ENCODE measurements at regions not wholly inside any gene's neighbourhood (a gene's known extent, or its start where the extent isn't known, plus 50 kb on each side); places are given as distances from the start of the nearest gene placed in this dataset.

DNA sequence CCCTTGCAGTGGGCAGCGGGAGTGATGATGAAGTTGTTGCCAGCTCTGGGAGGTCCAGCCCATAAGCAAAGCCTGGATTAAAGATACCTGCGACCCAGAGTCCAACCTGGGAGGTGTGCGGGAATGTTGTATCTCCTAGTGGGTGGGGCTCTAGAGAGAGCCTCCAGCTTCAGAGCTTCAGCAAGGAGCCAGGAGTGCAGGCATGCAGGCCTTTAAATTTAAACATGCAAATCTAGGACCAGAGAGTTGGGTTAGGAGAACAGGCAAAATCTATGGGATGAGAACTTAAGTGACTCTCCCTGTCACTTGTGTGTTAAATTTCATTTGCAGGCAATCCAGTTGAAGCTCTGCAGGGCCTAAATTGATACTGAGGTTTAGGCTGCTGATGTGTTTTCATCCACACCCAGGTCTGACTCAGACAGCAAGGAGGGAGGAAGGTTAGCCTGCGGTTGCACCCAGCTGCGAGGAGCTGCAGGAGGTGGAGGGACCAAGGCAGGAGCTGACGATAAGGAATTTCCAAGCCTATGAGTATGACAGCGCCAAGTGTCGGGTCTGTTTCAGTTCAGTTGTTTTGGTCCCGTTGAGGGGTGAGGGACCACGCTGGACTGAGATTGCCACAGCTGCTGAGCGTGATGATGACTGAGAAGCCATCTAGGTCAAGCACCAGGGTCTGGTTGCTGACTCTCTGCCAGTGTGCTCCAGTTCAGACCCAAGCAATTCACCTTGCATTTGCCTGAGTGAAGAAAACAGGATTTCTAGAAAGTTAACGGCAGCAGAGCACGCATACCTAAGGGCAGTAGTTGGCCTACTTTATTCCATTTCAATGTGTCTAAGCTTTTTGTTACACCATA is 243.0 kb downstream of the ICE1 start:
- no peak for DNase-seq

DNA sequence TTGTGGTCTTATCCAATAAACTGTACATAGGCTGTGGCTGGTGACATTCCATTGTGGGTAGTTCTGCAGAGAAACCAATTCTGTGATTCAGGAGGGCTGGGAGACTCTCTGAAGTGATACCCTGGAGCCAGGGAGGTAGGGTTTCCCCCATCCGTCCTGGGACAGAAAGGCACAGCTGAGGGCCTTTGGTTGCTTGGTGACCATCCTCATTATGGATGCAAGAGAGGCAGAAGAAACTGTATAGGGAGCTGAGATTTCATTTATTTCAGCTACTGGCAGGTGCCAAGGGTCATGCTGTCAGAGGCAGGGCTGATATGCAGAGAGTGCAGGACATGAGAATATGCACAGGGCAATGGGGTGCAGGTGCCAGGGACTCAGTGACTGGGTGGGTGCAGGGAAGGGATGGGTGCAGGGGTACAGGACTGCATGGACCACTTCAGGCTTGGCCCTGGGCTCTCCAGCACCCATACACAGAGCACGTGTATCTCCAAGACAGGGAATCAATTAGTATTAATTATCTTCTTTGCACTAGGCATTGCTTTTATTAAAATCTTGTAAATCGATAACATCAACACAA is 236.5 kb downstream of the ICE1 start:
- no peak for DNase-seq

DNA sequence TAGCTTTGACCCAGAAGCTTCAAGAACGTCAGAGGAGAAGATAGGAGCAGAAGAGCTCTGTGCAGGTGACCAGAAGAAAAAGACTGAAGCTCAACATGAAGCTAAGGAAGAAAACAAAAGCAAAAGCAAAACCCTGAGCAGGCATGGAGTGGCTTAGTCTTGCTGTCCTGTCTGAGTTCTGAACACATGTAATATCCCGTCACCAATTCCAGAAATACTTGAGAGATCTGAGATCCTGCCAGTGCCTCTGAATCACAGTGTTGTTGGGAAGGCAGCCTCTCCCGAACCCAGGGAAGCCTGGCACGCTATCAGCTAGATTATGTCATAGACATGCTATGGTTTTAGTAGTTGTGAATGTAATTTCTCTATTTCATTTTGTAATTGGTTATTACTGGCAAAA is 235.7 kb downstream of the ICE1 start:
- DNase-seq, result no peak

DNA sequence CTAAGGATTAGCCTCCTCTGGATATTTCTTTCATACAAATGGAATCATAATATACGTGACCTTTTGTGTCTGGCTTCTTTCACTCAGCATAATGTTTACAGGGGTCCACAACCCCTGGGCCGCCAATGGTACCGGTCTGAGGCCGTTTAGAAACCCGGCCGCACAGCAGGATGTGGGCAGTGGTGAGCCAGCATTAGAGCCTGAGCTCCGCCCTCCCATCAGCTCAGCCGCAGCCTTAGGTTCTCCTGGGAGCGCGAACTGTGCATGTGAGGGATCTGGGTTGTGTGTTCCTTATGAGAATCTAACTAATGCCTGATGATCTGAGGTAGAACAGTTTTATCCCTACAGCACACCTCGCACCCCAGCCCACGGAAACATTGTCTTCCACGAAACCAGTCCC is 229.7 kb downstream of the ICE1 start:
- no peak for DNase-seq

DNA sequence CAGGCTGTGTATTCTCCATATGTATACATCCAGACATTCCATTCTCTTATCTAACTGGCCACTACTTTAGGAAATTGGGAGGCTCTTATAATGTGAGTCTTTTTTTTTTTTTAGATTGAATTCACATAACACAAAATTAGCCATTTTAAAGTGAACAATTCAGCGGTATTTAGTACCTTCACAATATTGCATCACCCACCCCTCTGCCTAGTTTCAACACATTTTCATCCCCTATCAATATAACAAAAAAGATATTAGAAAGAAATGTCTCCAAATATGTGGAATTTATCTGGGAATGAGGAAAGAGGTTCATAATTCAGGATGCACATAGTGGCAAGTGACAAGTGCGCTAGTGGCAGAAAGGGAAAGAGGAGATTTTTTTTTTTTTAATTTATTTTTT is 228.5 kb downstream of the ICE1 start:
- DNase-seq, result no peak

DNA sequence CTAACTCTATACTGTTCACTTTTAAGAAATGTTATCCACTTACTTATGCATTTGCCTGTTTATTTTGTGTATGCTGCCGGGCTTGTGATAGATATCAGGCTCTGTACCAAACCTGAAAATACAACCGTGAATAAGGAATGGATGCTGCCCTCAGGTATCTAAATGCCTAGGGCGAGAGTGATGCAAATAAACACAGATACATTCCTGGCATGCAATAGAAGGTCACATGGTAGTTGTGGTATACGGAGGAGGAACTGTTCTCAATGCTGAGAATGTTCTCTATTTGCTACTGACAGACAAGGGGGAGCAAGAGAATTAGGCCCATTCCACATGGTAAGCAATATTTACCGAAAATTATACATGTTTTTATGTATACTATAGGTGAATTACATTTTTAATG is 227.8 kb downstream of the ICE1 start:
- DNase-seq, result no peak

- DNase-seq, result no peak
Measured at GRCh38 chr5:5649641-5650040, 227.2 kb downstream of the ICE1 start.

- no peak for DNase-seq
Measured at GRCh38 chr5:5648694-5649093, 226.2 kb downstream of the ICE1 start.

GRCh38 chr5:5645891-5646290 is 223.4 kb downstream of the ICE1 start:
- DNase-seq, result no peak

DNA sequence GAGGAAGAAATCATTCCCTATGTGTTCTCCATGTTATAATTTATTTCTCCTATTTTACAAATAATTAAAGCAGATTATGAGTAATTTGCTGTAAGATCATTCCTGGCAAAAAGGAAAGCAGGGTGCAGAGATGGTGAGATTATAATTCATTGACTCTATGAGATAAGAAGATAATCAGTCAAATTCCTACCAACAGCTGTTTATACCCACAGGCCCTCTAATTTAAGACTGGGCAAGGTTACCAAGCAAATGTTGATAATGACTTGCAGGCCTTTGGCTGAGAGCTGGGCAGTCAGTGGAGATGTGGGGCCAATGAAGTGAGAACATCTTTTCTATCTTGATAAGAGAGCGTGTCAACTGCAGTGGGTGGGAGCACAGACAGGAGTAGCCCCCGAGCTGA is 222.7 kb downstream of the ICE1 start:
- no peak for DNase-seq

DNA sequence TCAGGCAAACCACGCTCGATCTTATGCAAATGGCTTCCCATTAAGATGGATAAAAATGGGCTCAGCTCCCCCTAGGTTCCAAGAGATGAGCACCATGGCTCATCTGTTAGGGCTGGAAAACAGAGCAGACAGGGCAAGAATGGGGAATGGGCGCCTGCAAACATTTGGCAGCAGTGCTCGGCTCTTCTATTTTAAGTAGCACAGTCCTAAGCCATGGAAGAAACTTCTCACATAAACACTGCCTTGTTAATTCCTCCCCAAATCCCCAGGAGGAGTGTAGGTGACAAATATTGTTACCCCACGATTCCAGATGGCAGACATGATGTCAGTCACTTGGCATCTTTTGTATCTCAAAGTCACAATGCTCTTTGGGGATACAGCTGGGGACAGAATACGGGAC is 221.8 kb downstream of the ICE1 start:
- no peak for DNase-seq

- DNase-seq, result no peak
Measured at GRCh38 chr5:5643481-5643880, 221.0 kb downstream of the ICE1 start.

- no peak for DNase-seq
Measured at GRCh38 chr5:5638211-5638610, 215.7 kb downstream of the ICE1 start.

DNA sequence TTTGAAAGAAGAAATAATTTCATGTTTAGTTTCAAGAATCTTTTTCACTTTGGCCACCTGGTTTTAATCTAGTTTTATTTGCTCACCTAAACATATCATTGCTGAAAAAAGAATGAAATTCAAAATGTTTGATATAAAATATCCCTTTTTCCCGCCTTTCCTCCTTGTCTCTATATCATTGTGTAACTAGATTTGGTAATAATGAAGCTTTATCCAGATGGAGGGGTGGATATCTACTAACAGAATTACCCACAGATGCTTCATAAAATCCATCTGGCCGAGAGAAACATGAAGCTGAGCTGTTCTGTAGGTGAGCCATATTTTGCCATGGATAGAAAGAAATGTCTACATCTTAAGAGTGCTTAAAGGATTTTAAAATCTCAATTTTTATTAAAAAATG is 214.7 kb downstream of the ICE1 start:
- DNase-seq, result no peak

GRCh38 chr5:5634817-5635216 is 212.3 kb downstream of the ICE1 start:
- DNase-seq, result no peak

- DNase-seq, result no peak
Measured at GRCh38 chr5:5633579-5633978, 211.1 kb downstream of the ICE1 start.

GRCh38 chr5:5632678-5633077 is 210.2 kb downstream of the ICE1 start:
- DNase-seq, result no peak

DNA sequence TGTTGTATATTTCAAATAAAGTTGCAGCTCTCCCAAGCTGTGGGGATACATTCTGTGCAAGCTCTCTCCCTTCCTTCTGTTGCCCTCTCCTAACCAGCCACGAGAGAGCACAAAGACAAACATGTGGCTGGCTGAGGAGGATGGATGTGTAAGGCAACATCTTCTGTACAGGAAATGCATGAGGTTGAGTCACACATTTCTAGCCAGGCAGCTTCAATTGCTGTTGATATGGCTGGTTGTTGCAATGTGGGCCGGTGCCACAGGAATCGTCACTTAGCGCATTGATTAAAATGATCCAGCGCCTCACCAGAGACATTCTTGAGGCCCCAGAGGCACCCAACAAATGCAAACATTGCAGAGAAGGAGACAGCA is 207.1 kb downstream of the ICE1 start:
- no peak for DNase-seq

GRCh38 chr5:5628866-5629606 is 206.6 kb downstream of the ICE1 start:
- DNase-seq, result no peak

DNA sequence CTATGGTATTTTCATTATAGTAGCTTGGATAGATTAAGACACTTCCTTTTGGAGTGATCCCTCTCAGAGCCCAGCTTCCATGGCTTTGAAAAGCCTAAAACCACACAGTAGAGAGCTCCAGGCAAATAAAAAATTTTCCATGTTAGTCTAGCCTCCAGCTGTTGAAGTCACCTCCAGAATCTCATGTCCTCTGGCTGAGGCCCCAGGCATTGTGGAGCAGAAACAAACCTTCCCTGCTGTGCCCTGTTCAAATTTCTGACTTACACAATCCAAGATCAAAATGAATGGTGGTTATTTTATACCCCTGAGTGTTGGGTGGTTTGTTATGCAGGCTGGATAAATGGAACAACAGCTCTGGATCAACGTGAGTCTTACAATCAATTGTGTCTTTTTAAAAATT is 203.9 kb downstream of the ICE1 start:
- no peak for DNase-seq

GRCh38 chr5:5625491-5625890 is 203.0 kb downstream of the ICE1 start:
- DNase-seq, result no peak

DNA sequence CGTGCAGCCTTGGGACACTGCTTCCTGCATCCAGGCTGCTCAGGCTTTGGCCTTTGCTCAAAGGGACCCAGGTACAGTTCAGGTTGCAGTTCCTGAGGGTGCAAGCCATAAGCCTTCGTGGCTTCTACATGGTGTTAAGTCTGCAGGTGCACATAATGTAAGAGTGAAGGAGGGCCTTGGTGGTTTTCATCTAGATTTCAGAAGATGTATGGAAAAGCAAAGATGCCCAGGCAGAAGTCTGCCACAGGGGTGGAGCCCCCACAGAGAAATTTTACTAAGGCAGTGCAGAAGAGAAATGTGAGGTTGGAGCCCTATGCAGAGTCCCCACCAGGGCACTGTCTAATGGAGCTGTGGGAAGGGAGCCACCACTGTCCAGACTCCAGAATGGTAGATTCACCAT is 200.9 kb downstream of the ICE1 start:
- DNase-seq, result no peak

DNA sequence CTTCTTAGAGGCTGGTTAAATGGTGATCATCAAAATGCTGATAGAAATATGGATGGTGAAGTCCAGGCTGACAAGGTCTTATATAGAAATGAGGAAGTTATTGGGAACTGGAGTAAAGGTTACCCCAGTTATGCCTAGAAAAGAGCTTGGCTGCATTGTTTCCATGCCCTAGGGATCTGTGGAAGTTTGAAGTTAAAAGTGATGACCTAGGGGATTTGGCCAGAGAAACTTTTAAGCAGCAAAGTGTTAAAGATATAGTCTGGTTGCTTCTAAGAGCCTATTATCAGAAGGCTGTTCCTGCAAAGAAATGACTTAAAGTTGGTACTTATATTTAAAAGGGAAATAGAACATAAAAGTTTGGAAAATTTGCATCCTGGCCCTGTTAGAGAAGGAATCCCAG is 200.3 kb downstream of the ICE1 start:
- no peak for DNase-seq

- no peak for DNase-seq
Measured at GRCh38 chr5:5619546-5619945, 197.1 kb downstream of the ICE1 start.

Data from activated CD8-positive, alpha-beta memory T cell treated with anti-CD3 and anti-CD28 coated beads, Interleukin-2, amount 50 U/mL, for 48 hours (primary cell).